Ishikawa (cell line): ENCODE measurements at regions not wholly inside any gene's neighbourhood (a gene's known extent, or its start where the extent isn't known, plus 50 kb on each side); places are given as distances from the start of the nearest gene placed in this dataset.

Experiments
- CEBPB ChIP-seq: IDR thresholded peaks from 2 replicates; pipeline ENCODE4 v1.6.1; 2012
- CREB1 ChIP-seq: IDR thresholded peaks from 2 replicates; pipeline ENCODE4 v1.6.1; 2012; ENCODE audit warnings: low read depth
- EGR1 ChIP-seq: IDR thresholded peaks from 2 replicates; pipeline ENCODE4 v1.6.1; 2012
- EP300 ChIP-seq: IDR thresholded peaks from 2 replicates; pipeline ENCODE4 v1.6.1; 2012; ENCODE audit warnings: borderline replicate concordance
- FOXM1 ChIP-seq: IDR thresholded peaks from 2 replicates; pipeline ENCODE4 v1.6.1; 2012; ENCODE audit warnings: low read depth, borderline replicate concordance
- NFIC ChIP-seq: IDR thresholded peaks from 2 replicates; pipeline ENCODE4 v1.6.1; 2012
- RAD21 ChIP-seq: IDR thresholded peaks from 2 replicates; pipeline ENCODE4 v1.6.1; 2012; ENCODE audit warnings: low read depth
- TAF1 ChIP-seq: IDR thresholded peaks from 2 replicates; pipeline ENCODE4 v1.6.1; 2012; ENCODE audit warnings: low read depth, mild to moderate bottlenecking
- TEAD4 ChIP-seq: IDR thresholded peaks from 2 replicates; pipeline ENCODE4 v1.6.1; 2012
- YY1 ChIP-seq: IDR thresholded peaks from 2 replicates; pipeline ENCODE4 v1.6.1; 2012; ENCODE audit warnings: low read depth
- TF ChIP-seq, protein P1 (sequence below): IDR thresholded peaks from 2 replicates; pipeline ENCODE4 v1.6.1; 2012
- TF ChIP-seq, protein P2 (sequence below): IDR thresholded peaks from 2 replicates; pipeline ENCODE4 v1.6.1; 2012

DNA sequence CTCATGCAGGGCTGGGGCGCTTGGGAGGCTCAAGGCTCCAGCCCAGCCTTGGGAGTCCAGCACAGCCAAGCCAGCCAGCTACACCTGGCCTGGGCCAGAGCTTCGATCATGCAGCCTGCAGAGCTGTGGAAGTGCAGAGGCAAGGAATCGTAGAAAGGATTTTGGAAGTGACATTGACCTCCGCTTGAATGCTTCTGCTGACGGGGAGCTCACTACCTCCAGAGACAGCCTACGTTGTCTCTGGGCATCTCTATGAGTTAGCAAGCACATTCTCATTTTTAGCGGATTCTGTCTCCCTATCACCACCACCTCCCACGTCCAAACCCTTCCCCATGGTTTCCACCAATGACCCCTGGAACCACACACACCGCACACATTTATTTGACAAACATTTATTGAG is 88.5 kb downstream of the MICALL2 start:
- TF ChIP-seq NFIC (no peak), TAF1 (no peak), FOXM1 (no peak), EP300 (no peak), RAD21 (no peak), YY1 (no peak), CREB1 (no peak), TEAD4 (no peak), CEBPB (no peak), EGR1 (no peak)
- TF ChIP-seq, protein P1, sequence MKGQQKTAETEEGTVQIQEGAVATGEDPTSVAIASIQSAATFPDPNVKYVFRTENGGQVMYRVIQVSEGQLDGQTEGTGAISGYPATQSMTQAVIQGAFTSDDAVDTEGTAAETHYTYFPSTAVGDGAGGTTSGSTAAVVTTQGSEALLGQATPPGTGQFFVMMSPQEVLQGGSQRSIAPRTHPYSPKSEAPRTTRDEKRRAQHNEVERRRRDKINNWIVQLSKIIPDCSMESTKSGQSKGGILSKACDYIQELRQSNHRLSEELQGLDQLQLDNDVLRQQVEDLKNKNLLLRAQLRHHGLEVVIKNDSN = no peak
- TF ChIP-seq, protein P2, sequence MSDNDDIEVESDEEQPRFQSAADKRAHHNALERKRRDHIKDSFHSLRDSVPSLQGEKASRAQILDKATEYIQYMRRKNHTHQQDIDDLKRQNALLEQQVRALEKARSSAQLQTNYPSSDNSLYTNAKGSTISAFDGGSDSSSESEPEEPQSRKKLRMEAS = no peak
